K562 (cell line): ENCODE measurements at regions not wholly inside any gene's neighbourhood (a gene's known extent, or its start where the extent isn't known, plus 50 kb on each side); places are given as distances from the start of the nearest gene placed in this dataset.

Experiments used
- ATAC-seq: fragments of 200-7000 bp; cut with Tn5 transposase; 3 replicates; pipeline ENCODE4 v1.9.1; 2020; ENCODE audit warnings: moderate library complexity
- BruUV-seq: library from RNA; stranded (reverse); fragments of 400-500 nt; replicated peaks from 2 replicates; lab custom pipeline; 2021; lab: Mats Ljungman, UMichigan
- CTCF ChIA-PET: fragments of 300-600 bp; formaldehyde crosslinking; extraction: SDS; loops from one replicate; lab custom pipeline; 2021; ENCODE audit warnings: low intra/inter-chr PET ratio; lab: Yijun Ruan, JAX
- POLR2A ChIA-PET: fragments of 300-600, 350-650 bp; sonication (Branson Sonifier 250); formaldehyde crosslinking; extraction: SDS; loops from one replicate; lab custom pipeline; 2021; ENCODE audit warnings: antibody characterized with exemption, inconsistent platforms; lab: Yijun Ruan, JAX
- DNase-seq, 4 experiments: peaks; one replicate each; pipeline versions ENCODE4 v3.0.0 to v3.0.0-alpha.2; 2011 to 2018; ENCODE audit warnings: low spot score in 3 of 4, mixed read lengths in 3 of 4; ENCODE audit errors: extremely low read depth in 1 of 4
- FAIRE-seq: peaks from 2 replicates; lab custom pipeline; 2011; peaks lifted over from hg19 to GRCh38; lab: Jason Lieb, UNC
- H2AFZ ChIP-seq: 2 replicates; pipeline ENCODE4 v1.6.0; 2011; ENCODE audit warnings: low read depth, low read length, control low read depth, inconsistent platforms
- H3K27ac ChIP-seq: fragments of 200-600 bp; 3 replicates; pipeline ENCODE4 v1.8.0; 2011; ENCODE audit warnings: low read depth, mild to moderate bottlenecking, control low read depth, inconsistent platforms, low read length, moderate library complexity, mixed read lengths; ENCODE audit errors: extremely low read depth
- H3K27me3 ChIP-seq, 2 experiments: fragments of 300-600 bp in 1 of 2; 2 replicates in 1 of 2; 3 replicates in 1 of 2; pipeline versions ENCODE4 v1.6.0 to v1.8.0; 2011; ENCODE audit warnings: inconsistent platforms in 2 of 2, low read length in 2 of 2, mild to moderate bottlenecking in 1 of 2, mixed read lengths in 1 of 2, moderate library complexity in 1 of 2; ENCODE audit not compliant: control insufficient read depth in 2 of 2, insufficient read depth in 2 of 2
- H3K36me3 ChIP-seq: fragments of 300-600 bp; 3 replicates; pipeline ENCODE4 v1.8.0; 2011; ENCODE audit warnings: mild to moderate bottlenecking, low read length, inconsistent platforms; ENCODE audit not compliant: control insufficient read depth, insufficient read depth
- H3K4me1 ChIP-seq, 2 experiments: fragments of 200-600 bp in 1 of 2; replicated peaks in 1 of 2; 2 replicates in 1 of 2; 3 replicates in 1 of 2; pipeline versions ENCODE4 v1.5.1 to v1.8.0; 2011; ENCODE audit warnings: inconsistent platforms in 2 of 2, low read length in 2 of 2, mild to moderate bottlenecking in 1 of 2, mixed read lengths in 1 of 2, moderate library complexity in 1 of 2; ENCODE audit not compliant: control insufficient read depth in 2 of 2, insufficient read depth in 2 of 2
- H3K4me2 ChIP-seq: 2 replicates; pipeline ENCODE4 v1.6.1; 2011; ENCODE audit warnings: low read length, control low read depth, inconsistent platforms, mixed read lengths; ENCODE audit not compliant: insufficient read depth
- H3K4me3 ChIP-seq: fragments of 200-600 bp; sonication (generic), shearing (Covaris generic); 2 replicates; pipeline ENCODE4 v1.5.1; 2016; ENCODE audit warnings: control low read depth, inconsistent platforms
- H3K79me2 ChIP-seq: fragments of 200-600 bp; 3 replicates; pipeline ENCODE4 v1.8.0; 2011; ENCODE audit warnings: low read length, inconsistent platforms; ENCODE audit not compliant: control insufficient read depth, insufficient read depth
- H3K9ac ChIP-seq, 2 experiments: 2 replicates each; pipeline versions ENCODE4 v1.6.0 to v1.6.1; 2011; ENCODE audit warnings: low read depth in 2 of 2, low read length in 2 of 2, control low read depth in 1 of 2, inconsistent platforms in 1 of 2, mild to moderate bottlenecking in 1 of 2, mixed read lengths in 1 of 2; ENCODE audit not compliant: insufficient read depth in 1 of 2
- H3K9me1 ChIP-seq: one replicate; pipeline ENCODE4 v1.6.0; 2011; ENCODE audit warnings: inconsistent platforms, mild to moderate bottlenecking, low read length, moderate library complexity; ENCODE audit not compliant: control insufficient read depth, insufficient read depth
- H3K9me3 ChIP-seq: replicated peaks from 2 replicates; pipeline ENCODE4 v1.5.1; 2011; ENCODE audit warnings: low read depth, low read length, inconsistent platforms; ENCODE audit not compliant: control insufficient read depth, insufficient read depth
- H4K20me1 ChIP-seq: replicated peaks from 2 replicates; pipeline ENCODE4 v1.6.1; 2011; ENCODE audit warnings: low read length, inconsistent platforms, mixed read lengths; ENCODE audit not compliant: control insufficient read depth, insufficient read depth
- ETS2 ChIP-seq: IDR thresholded peaks from 2 replicates; pipeline ENCODE4 v1.6.1; 2016; ENCODE audit warnings: borderline replicate concordance, missing genetic modification characterization, mild to moderate bottlenecking, moderate library complexity, missing compliant biosample characterization; ENCODE audit not compliant: poor library complexity, severe bottlenecking
- GATAD2A ChIP-seq: fragments of 450-650 bp; IDR thresholded peaks from 2 replicates; pipeline ENCODE4 v1.6.1; 2017
- HOMEZ ChIP-seq: fragments of 250-450 bp; sonication (Bioruptor Pico); IDR thresholded peaks from 2 replicates; pipeline ENCODE4 v1.4.0; 2020; ENCODE audit warnings: mild to moderate bottlenecking, moderate library complexity
- KLF13 ChIP-seq: fragments of 450-650 bp; IDR thresholded peaks from 2 replicates; pipeline ENCODE4 v1.6.1; 2016; ENCODE audit warnings: missing genetic modification characterization, low read depth, mild to moderate bottlenecking, missing compliant biosample characterization, moderate library complexity, borderline replicate concordance
- KLF6 ChIP-seq: fragments of 250-450 bp; sonication (Bioruptor Pico); IDR thresholded peaks from 2 replicates; pipeline ENCODE4 v1.4.0; 2020; ENCODE audit warnings: mild to moderate bottlenecking, moderate library complexity, borderline replicate concordance
- NRF1 ChIP-seq, 2 experiments: fragments of 450-650 bp; IDR thresholded peaks in 1 of 2; conservative IDR thresholded peaks in 1 of 2; 2 replicates each; pipeline ENCODE4 v1.6.1; 2014; ENCODE audit warnings: mild to moderate bottlenecking in 2 of 2
- RAD21 ChIP-seq, 2 experiments: fragments of 250-450 bp in 1 of 2; fragments of 450-650 bp in 1 of 2; sonication (Bioruptor Pico) in 1 of 2; formaldehyde crosslinking in 1 of 2; IDR thresholded peaks in 1 of 2; conservative IDR thresholded peaks in 1 of 2; 2 replicates each; pipeline versions ENCODE4 v1.4.0 to v1.8.0; 2020 to 2022; ENCODE audit warnings: mild to moderate bottlenecking in 2 of 2, moderate library complexity in 1 of 2
- TBL1XR1 ChIP-seq, 2 experiments: IDR thresholded peaks; 2 replicates each; pipeline ENCODE4 v1.6.1; 2012; ENCODE audit warnings: improper control_type of control experiment in 2 of 2, low read length in 2 of 2, mild to moderate bottlenecking in 1 of 2
- ZBTB7A ChIP-seq: IDR thresholded peaks from 2 replicates; pipeline ENCODE4 v1.6.1; 2011; ENCODE audit warnings: low read depth, mild to moderate bottlenecking, low read length, moderate library complexity, borderline replicate concordance; ENCODE audit not compliant: control insufficient read depth
- ZNF143 ChIP-seq: sonication (generic); formaldehyde crosslinking; IDR thresholded peaks from 2 replicates; pipeline ENCODE4 v1.9.0; 2022; ENCODE audit warnings: mild to moderate bottlenecking, missing genetic modification reagents
- in situ Hi-C: fragments of 300-500 bp; cut with MboI; formaldehyde crosslinking; loops from 4 replicates; pipeline ENCODE4 v1.15.0; 2018; ENCODE audit warnings: inconsistent platforms, mixed read lengths
- intact Hi-C: fragments of 100-400 bp; cut with micrococcal nuclease; formaldehyde crosslinking; loops from 2 replicates; pipeline ENCODE4 v1.14.2; 2022
- TF ChIP-seq, protein P1 (sequence below): fragments of 450-650 bp; formaldehyde crosslinking; conservative IDR thresholded peaks from 2 replicates; pipeline ENCODE4 v1.4.0; 2022; ENCODE audit warnings: mild to moderate bottlenecking, missing genetic modification characterization
- TF ChIP-seq, protein P2 (sequence below): sonication (generic); formaldehyde crosslinking; IDR thresholded peaks from 2 replicates; pipeline ENCODE4 v1.8.1; 2022; ENCODE audit warnings: missing genetic modification reagents

- TF ChIP-seq ZBTB7A (no peak), HOMEZ (CRISPR knock-in tag) (no peak), GATAD2A (no peak), KLF13 (tag) (no peak), ZNF143 (CRISPR knock-in tag) (no peak), KLF6 (CRISPR knock-in tag) (no peak), RAD21 (CRISPR knock-in tag; conservative IDR thresholded peaks at IDR 0.05 in 1 of 2, IDR thresholded peaks at IDR 0.05 in 1 of 2) (no peak)
- TF ChIP-seq, protein P1, sequence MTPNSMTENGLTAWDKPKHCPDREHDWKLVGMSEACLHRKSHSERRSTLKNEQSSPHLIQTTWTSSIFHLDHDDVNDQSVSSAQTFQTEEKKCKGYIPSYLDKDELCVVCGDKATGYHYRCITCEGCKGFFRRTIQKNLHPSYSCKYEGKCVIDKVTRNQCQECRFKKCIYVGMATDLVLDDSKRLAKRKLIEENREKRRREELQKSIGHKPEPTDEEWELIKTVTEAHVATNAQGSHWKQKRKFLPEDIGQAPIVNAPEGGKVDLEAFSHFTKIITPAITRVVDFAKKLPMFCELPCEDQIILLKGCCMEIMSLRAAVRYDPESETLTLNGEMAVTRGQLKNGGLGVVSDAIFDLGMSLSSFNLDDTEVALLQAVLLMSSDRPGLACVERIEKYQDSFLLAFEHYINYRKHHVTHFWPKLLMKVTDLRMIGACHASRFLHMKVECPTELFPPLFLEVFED (CRISPR knock-in tag): no peak
Observed at GRCh38 chr3:106342386-106342785, 473.6 kb upstream of the CBLB start (continued).

DNA sequence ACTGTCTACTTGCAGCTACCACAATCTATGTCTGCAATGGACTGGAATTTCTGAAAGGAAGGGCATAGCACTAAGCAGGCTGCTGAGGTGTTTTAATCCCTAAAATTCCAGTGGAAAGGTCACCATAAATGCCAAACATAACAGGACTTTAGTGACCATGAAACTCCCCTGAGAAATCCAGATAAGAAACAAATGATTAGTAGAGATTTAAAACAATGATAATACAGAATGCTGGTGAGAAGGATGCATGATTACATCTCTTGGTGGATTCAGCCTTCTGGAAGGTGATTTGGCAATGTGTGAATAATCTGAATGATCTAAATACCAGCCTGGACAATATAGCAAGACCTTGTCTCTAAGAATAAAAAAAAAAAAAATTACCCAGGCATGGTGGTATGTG lies 475.0 kb upstream of the CBLB start:
- no peak overlapping the region for H3K4me3 ChIP-seq
- ChIA-PET POLR2A (interaction anchor here (0.6 kb wide), 1 partner anchor 137 kb away, joined by 3 read pairs; no protein-coding TSS in a partner anchor), CTCF (no interaction called here)
- in situ Hi-C loops (no loop called here), intact Hi-C loops (no loop called here)
- no peaks in the 10 kb centered on the region for H3K27me3 ChIP-seq
- H3K9ac ChIP-seq: no peak overlapping the region
- no peaks in the 10 kb centered on the region for H3K79me2 ChIP-seq
- H3K36me3 ChIP-seq: no peaks in the 10 kb centered on the region
- no peaks in the 10 kb centered on the region for H3K9me3 ChIP-seq
- H2AFZ ChIP-seq: no peak overlapping the region
- no peak overlapping the region for H3K4me2 ChIP-seq
- ATAC-seq (no peak), FAIRE-seq (no peak), DNase-seq (no peak)
- no peaks in the 10 kb centered on the region for H3K9me1 ChIP-seq
- TF ChIP-seq, protein P2, sequence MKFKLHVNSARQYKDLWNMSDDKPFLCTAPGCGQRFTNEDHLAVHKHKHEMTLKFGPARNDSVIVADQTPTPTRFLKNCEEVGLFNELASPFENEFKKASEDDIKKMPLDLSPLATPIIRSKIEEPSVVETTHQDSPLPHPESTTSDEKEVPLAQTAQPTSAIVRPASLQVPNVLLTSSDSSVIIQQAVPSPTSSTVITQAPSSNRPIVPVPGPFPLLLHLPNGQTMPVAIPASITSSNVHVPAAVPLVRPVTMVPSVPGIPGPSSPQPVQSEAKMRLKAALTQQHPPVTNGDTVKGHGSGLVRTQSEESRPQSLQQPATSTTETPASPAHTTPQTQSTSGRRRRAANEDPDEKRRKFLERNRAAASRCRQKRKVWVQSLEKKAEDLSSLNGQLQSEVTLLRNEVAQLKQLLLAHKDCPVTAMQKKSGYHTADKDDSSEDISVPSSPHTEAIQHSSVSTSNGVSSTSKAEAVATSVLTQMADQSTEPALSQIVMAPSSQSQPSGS: no peak
- TF ChIP-seq KLF13 (tag): no peak
- no peak for TF ChIP-seq NRF1 (conservative IDR thresholded peaks at IDR 0.05 in 1 of 2, IDR thresholded peaks at IDR 0.05 in 1 of 2)
- no peak for TF ChIP-seq ETS2 (tag)
- no peak for TF ChIP-seq TBL1XR1 (IDR thresholded peaks at IDR 0.05; ENCODE audit: low read length in 2 of 2)
- no peaks in the 10 kb centered on the region for H3K4me1 ChIP-seq
- H3K27ac ChIP-seq: no peak overlapping the region
- H4K20me1 ChIP-seq: no peaks in the 10 kb centered on the region
- no TSS peak for BruUV-seq
